Posterior cingulate gyrus (tissue), 11 donors: ENCODE measurements at regions not wholly inside any gene's neighbourhood (a gene's known extent, or its start where the extent isn't known, plus 50 kb on each side); places are given as distances from the start of the nearest gene placed in this dataset.

Source experiments
- DNase-seq, 10 donors: peaks; one replicate each; pipeline versions ENCODE4 v3.0.0 to v3.0.0-alpha.2; 2020 to 2021; ENCODE audit warnings: mixed read lengths in 3 of 10
- intact Hi-C: fragments of 100-400 bp; cut with DNase I; formaldehyde crosslinking; loops from one replicate; pipeline ENCODE4 v1.15.1; 2023

GRCh38 chr15:81471151-81471550 is 97.1 kb upstream of the TMC3 start:
- intact Hi-C loops, result no loop called here

GRCh38 chr15:81469154-81469553 is 95.1 kb upstream of the TMC3 start:
- intact Hi-C loops, result no loop called here
- DNase-seq, result no peak

More at GRCh38 chr15:81471151-81471550, 97.1 kb upstream of the TMC3 start:
- DNase-seq, result no peak

GRCh38 chr15:81466741-81467140 is 92.7 kb upstream of the TMC3 start:
- DNase-seq, result no peak
- intact Hi-C loops, result no loop called here

- intact Hi-C loops, result no loop called here
- DNase-seq, result no peak
Measured at GRCh38 chr15:81454024-81454423, 80.0 kb upstream of the TMC3 start.

- no peak for DNase-seq
Measured at GRCh38 chr15:81450721-81451120, 76.7 kb upstream of the TMC3 start.

GRCh38 chr15:81449836-81450474 is 75.9 kb upstream of the TMC3 start:
- intact Hi-C loops, result no loop called here

More at GRCh38 chr15:81450721-81451120, 76.7 kb upstream of the TMC3 start:
- intact Hi-C loops, result no loop called here

GRCh38 chr15:81443040-81443820 is 69.2 kb upstream of the TMC3 start:
- intact Hi-C loops, result no loop called here
- no peak for DNase-seq

More at GRCh38 chr15:81449836-81450474, 75.9 kb upstream of the TMC3 start:
- DNase-seq, result no peak

- no peak for DNase-seq
- intact Hi-C loops, result no loop called here
Measured at GRCh38 chr15:81442454-81442853, 68.4 kb upstream of the TMC3 start.

GRCh38 chr15:81434851-81435250 is 60.8 kb upstream of the TMC3 start:
- DNase-seq, result no peak
- intact Hi-C loops, result no loop called here

- intact Hi-C loops, result no loop called here
Measured at GRCh38 chr15:81433462-81433861, 59.4 kb upstream of the TMC3 start.

GRCh38 chr15:81432179-81432578 is 58.2 kb upstream of the TMC3 start:
- no peak for DNase-seq
- intact Hi-C loops, result no loop called here

More at GRCh38 chr15:81433462-81433861, 59.4 kb upstream of the TMC3 start:
- DNase-seq, result no peak

- intact Hi-C loops, result no loop called here
- DNase-seq, result no peak
Measured at GRCh38 chr15:81427176-81427575, 53.2 kb upstream of the TMC3 start.

- no peak for DNase-seq
- intact Hi-C loops, result no loop called here
Measured at GRCh38 chr15:81425905-81426304, 51.9 kb upstream of the TMC3 start.
